ENCODE measurements at regions not wholly inside any gene's neighbourhood (a gene's known extent, or its start where the extent isn't known, plus 50 kb on each side); places are given as distances from the start of the nearest gene placed in this dataset.

GRCh38 chrX:82161195-82161594, 959.3 kb downstream of the SH3BGRL start:
- Histone ChIP-seq H4K20me1 (ENCODE audit: control insufficient read depth, insufficient read depth, insufficient read length) (no peaks in the 10 kb centered on the region), H3K9me3 (ENCODE audit: control insufficient read depth, low read depth, low read length) (peaks cover 43% of the 10 kb centered on the region), H3K18ac (ENCODE audit: insufficient read length, low read depth, low read length) (no peak overlapping the region), H3K27me3 (ENCODE audit: insufficient read depth, low read length) (no peaks in the 10 kb centered on the region), H2BK12ac (ENCODE audit: insufficient read length, low read depth, low read length) (no peak overlapping the region), H3K4ac (ENCODE audit: low read depth, low read length) (no peak overlapping the region), H2BK20ac (ENCODE audit: low read depth, low read length, poor library complexity, severe bottlenecking) (no peak overlapping the region), H3K23ac (ENCODE audit: insufficient read length, low read depth, low read length) (no peak overlapping the region), H4K91ac (ENCODE audit: insufficient read length, low read depth, low read length) (no peak overlapping the region), H3K27ac (ENCODE audit: insufficient read length, low read depth, low read length) (no peak overlapping the region), H4K5ac (ENCODE audit: insufficient read length, low read depth, low read length) (no peak overlapping the region), H4K8ac (replicated peaks; ENCODE audit: insufficient read length, low read depth, low read length) (no peak overlapping the region), H2AFZ (ENCODE audit: low read length) (no peak overlapping the region), H2AK5ac (ENCODE audit: insufficient read length, low read length) (no peak overlapping the region), H3K14ac (ENCODE audit: insufficient read depth, low read length) (no peak overlapping the region), H3K79me1 (ENCODE audit: insufficient read depth, low read depth, low read length, poor library complexity, severe bottlenecking) (no peaks in the 10 kb centered on the region), H3K9ac (ENCODE audit: extremely low read depth, insufficient read length, low read length) (no peak overlapping the region), H3K4me1 (ENCODE audit: insufficient read depth, low read length) (no peaks in the 10 kb centered on the region), H2BK5ac (ENCODE audit: insufficient read length, low read length) (no peak overlapping the region), H3K79me2 (ENCODE audit: insufficient read depth, low read length) (no peaks in the 10 kb centered on the region), H3K4me2 (ENCODE audit: insufficient read depth, insufficient read length, low read length) (no peak overlapping the region), H3K23me2 (ENCODE audit: insufficient read length, low read depth, low read length, poor library complexity, severe bottlenecking) (no peaks in the 10 kb centered on the region), H3T11ph (ENCODE audit: low read length) (no peak overlapping the region), H2BK120ac (ENCODE audit: low read depth, low read length, poor library complexity, severe bottlenecking) (no peak overlapping the region), H2BK15ac (ENCODE audit: low read depth, low read length) (no peak overlapping the region), H3K56ac (ENCODE audit: insufficient read length, low read depth, low read length) (no peak overlapping the region)
- Mint-ChIP-seq H3K27ac (no peak overlapping the region), H3K4me3 (no peak overlapping the region), H3K27me3 (ENCODE audit: low read depth) (no peaks in the 10 kb centered on the region), H3K4me1 (no peaks in the 10 kb centered on the region), H3K9me3 (peaks cover 77 to 88% of the 10 kb centered on the region in 2 experiments), H3K36me3 (ENCODE audit: insufficient read depth in 1 of 3, low read depth in 3 of 3) (peaks cover 9 to 21% (median 17%) of the 10 kb centered on the region in 3 experiments)
- DNase-seq = no peak
- WGBS (ENCODE audit: extremely low coverage, insufficient read length, low lambda C conversion rate) = no CpG with 5 or more reads among the region's 2 CpGs
- TF ChIP-seq CTCF (conservative IDR thresholded peaks at IDR 0.05) = no peak

Data from H9 (cell line).